ENCODE measurements at regions not wholly inside any gene's neighbourhood (a gene's known extent, or its start where the extent isn't known, plus 50 kb on each side); places are given as distances from the start of the nearest gene placed in this dataset.

GRCh38 chr2:223701761-223702160 lies 99.6 kb upstream of the SCG2 start:
- no peaks in the 10 kb centered on the region for H3K27me3 ChIP-seq (ENCODE audit: control insufficient read depth, insufficient read depth, low read length)
- H3K27ac ChIP-seq: no peak overlapping the region
- TF ChIP-seq CTCF (IDR thresholded peaks at IDR 0.05): no peak
- no peaks in the 10 kb centered on the region for H3K4me1 ChIP-seq
- H3K9ac ChIP-seq: no peak overlapping the region
- no peak overlapping the region for H3K4me2 ChIP-seq (ENCODE audit: low read length)
- H3K9me3 ChIP-seq (ENCODE audit: control insufficient read depth, low read length): no peaks in the 10 kb centered on the region
- H3K4me3 ChIP-seq (ENCODE audit: low read depth, low read length): no peak overlapping the region
- no peak overlapping the region for H2AFZ ChIP-seq
- H3K36me3 ChIP-seq (ENCODE audit: control insufficient read depth, insufficient read depth, low read length): no peaks in the 10 kb centered on the region
- H3K79me2 ChIP-seq: no peaks in the 10 kb centered on the region

- no peak overlapping the region for H3K4me3 ChIP-seq (ENCODE audit: low read depth, low read length)
- TF ChIP-seq CTCF (IDR thresholded peaks at IDR 0.05): no peak
- H3K4me1 ChIP-seq: no peaks in the 10 kb centered on the region
- H3K79me2 ChIP-seq: no peaks in the 10 kb centered on the region
- no peak overlapping the region for H3K9ac ChIP-seq
- H3K9me3 ChIP-seq (ENCODE audit: control insufficient read depth, low read length): no peaks in the 10 kb centered on the region
- H3K27me3 ChIP-seq (ENCODE audit: control insufficient read depth, insufficient read depth, low read length): no peaks in the 10 kb centered on the region
- no peaks in the 10 kb centered on the region for H3K36me3 ChIP-seq (ENCODE audit: control insufficient read depth, insufficient read depth, low read length)
- no peak overlapping the region for H3K27ac ChIP-seq
- H3K4me2 ChIP-seq (ENCODE audit: low read length): no peak overlapping the region
- H2AFZ ChIP-seq: no peak overlapping the region
Measured at GRCh38 chr2:223700221-223700620, 98.1 kb upstream of the SCG2 start.

GRCh38 chr2:223697892-223698645 lies 95.9 kb upstream of the SCG2 start:
- Histone ChIP-seq H2AFZ (no peak overlapping the region), H3K9me3 (ENCODE audit: control insufficient read depth, low read length) (no peaks in the 10 kb centered on the region), H3K36me3 (ENCODE audit: control insufficient read depth, insufficient read depth, low read length) (no peaks in the 10 kb centered on the region), H3K4me1 (no peaks in the 10 kb centered on the region), H3K27ac (no peak overlapping the region), H3K4me3 (ENCODE audit: low read depth, low read length) (no peak overlapping the region), H3K4me2 (ENCODE audit: low read length) (no peak overlapping the region), H3K27me3 (ENCODE audit: control insufficient read depth, insufficient read depth, low read length) (no peaks in the 10 kb centered on the region), H3K9ac (no peak overlapping the region), H3K79me2 (no peaks in the 10 kb centered on the region)
- no peak for TF ChIP-seq CTCF (IDR thresholded peaks at IDR 0.05)

- Histone ChIP-seq H3K9me3 (ENCODE audit: control insufficient read depth, low read length) (no peaks in the 10 kb centered on the region), H3K79me2 (no peaks in the 10 kb centered on the region), H3K4me3 (ENCODE audit: low read depth, low read length) (no peak overlapping the region), H3K4me2 (ENCODE audit: low read length) (no peak overlapping the region), H3K4me1 (no peaks in the 10 kb centered on the region), H3K36me3 (ENCODE audit: control insufficient read depth, insufficient read depth, low read length) (no peaks in the 10 kb centered on the region), H3K27me3 (ENCODE audit: control insufficient read depth, insufficient read depth, low read length) (no peaks in the 10 kb centered on the region), H3K27ac (no peak overlapping the region), H2AFZ (no peak overlapping the region), H3K9ac (no peak overlapping the region)
- no peak for TF ChIP-seq CTCF (IDR thresholded peaks at IDR 0.05)
Measured at GRCh38 chr2:223697316-223697891, 95.2 kb upstream of the SCG2 start.

- H3K27ac ChIP-seq: no peak overlapping the region
- no peak overlapping the region for H3K4me2 ChIP-seq (ENCODE audit: low read length)
- no peak for TF ChIP-seq CTCF (IDR thresholded peaks at IDR 0.05)
- no peak overlapping the region for H2AFZ ChIP-seq
- H3K4me3 ChIP-seq (ENCODE audit: low read depth, low read length): no peak overlapping the region
- H3K27me3 ChIP-seq (ENCODE audit: control insufficient read depth, insufficient read depth, low read length): no peaks in the 10 kb centered on the region
- H3K79me2 ChIP-seq: no peaks in the 10 kb centered on the region
- H3K9ac ChIP-seq: no peak overlapping the region
- no peaks in the 10 kb centered on the region for H3K4me1 ChIP-seq
- H3K9me3 ChIP-seq (ENCODE audit: control insufficient read depth, low read length): no peaks in the 10 kb centered on the region
- no peaks in the 10 kb centered on the region for H3K36me3 ChIP-seq (ENCODE audit: control insufficient read depth, insufficient read depth, low read length)
Measured at GRCh38 chr2:223696719-223697118, 94.6 kb upstream of the SCG2 start.

All from parathyroid adenoma (tissue), 2 donors.